ENCODE measurements at regions not wholly inside any gene's neighbourhood (a gene's known extent, or its start where the extent isn't known, plus 50 kb on each side); places are given as distances from the start of the nearest gene placed in this dataset.

- no peak overlapping the region for H3K27ac Mint-ChIP-seq
- no peak overlapping the region for H2AFZ ChIP-seq (ENCODE audit: insufficient read depth, low read depth, low read length, poor library complexity, severe bottlenecking)
- ChIA-PET CTCF (no interaction called here), POLR2A (no interaction called here)
- no peaks in the 10 kb centered on the region for H3K4me1 Mint-ChIP-seq
- intact Hi-C loops (cut with micrococcal nuclease), result no loop called here
- DNase-seq, result no peak
- H4K20me1 ChIP-seq (ENCODE audit: control insufficient read depth, insufficient read depth, low read length, poor library complexity, severe bottlenecking), result no peaks in the 10 kb centered on the region
- no peak overlapping the region for H3K4me2 ChIP-seq (replicated peaks; ENCODE audit: low read depth, low read length, poor library complexity, severe bottlenecking)
- H3K27me3 ChIP-seq (replicated peaks in 1 of 4; ENCODE audit: control extremely low read depth in 1 of 4, control insufficient read depth in 3 of 4, insufficient read depth in 4 of 4, low read length in 3 of 4), result no peaks in the 10 kb centered on the region
- H3K9me3 Mint-ChIP-seq (ENCODE audit: insufficient read depth), result no peaks in the 10 kb centered on the region
- no peaks in the 10 kb centered on the region for H3K79me2 ChIP-seq (ENCODE audit: control insufficient read depth, insufficient read depth, low read length)
- no peak for TF ChIP-seq EZH2 (IDR thresholded peaks at IDR 0.05; ENCODE audit: borderline replicate concordance, insufficient read depth, low read depth, low read length, poor library complexity, severe bottlenecking)
- TF ChIP-seq, protein P1, sequence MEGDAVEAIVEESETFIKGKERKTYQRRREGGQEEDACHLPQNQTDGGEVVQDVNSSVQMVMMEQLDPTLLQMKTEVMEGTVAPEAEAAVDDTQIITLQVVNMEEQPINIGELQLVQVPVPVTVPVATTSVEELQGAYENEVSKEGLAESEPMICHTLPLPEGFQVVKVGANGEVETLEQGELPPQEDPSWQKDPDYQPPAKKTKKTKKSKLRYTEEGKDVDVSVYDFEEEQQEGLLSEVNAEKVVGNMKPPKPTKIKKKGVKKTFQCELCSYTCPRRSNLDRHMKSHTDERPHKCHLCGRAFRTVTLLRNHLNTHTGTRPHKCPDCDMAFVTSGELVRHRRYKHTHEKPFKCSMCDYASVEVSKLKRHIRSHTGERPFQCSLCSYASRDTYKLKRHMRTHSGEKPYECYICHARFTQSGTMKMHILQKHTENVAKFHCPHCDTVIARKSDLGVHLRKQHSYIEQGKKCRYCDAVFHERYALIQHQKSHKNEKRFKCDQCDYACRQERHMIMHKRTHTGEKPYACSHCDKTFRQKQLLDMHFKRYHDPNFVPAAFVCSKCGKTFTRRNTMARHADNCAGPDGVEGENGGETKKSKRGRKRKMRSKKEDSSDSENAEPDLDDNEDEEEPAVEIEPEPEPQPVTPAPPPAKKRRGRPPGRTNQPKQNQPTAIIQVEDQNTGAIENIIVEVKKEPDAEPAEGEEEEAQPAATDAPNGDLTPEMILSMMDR (IDR thresholded peaks at IDR 0.05), result no peak
- H3K4me3 ChIP-seq (ENCODE audit: control extremely low read depth in 1 of 5, extremely low read depth in 1 of 5, insufficient read depth in 1 of 5, low read depth in 2 of 5, low read length in 4 of 5), result no peak overlapping the region
- H3K4me1 ChIP-seq (ENCODE audit: control insufficient read depth in 2 of 2, insufficient read depth in 2 of 2, low read length in 2 of 2), result no peaks in the 10 kb centered on the region
- H3K9me3 ChIP-seq (ENCODE audit: control extremely low read depth in 1 of 3, control insufficient read depth in 2 of 3, insufficient read depth in 1 of 3, low read length in 2 of 3), result no peaks in the 10 kb centered on the region
- peaks cover 3% of the 10 kb centered on the region for H3K27me3 Mint-ChIP-seq
- ATAC-seq (ENCODE audit: low read depth), result no peak
- no peaks in the 10 kb centered on the region for H3K36me3 ChIP-seq (replicated peaks in 1 of 2; ENCODE audit: control extremely low read depth in 1 of 2, control insufficient read depth in 1 of 2, extremely low read depth in 1 of 2, insufficient read depth in 2 of 2, low read length in 1 of 2)
- H3K27ac ChIP-seq (ENCODE audit: low read length in 2 of 2), result no peak overlapping the region
- no peak overlapping the region for H3K9ac ChIP-seq (ENCODE audit: low read length)
- no CpG with 5 or more reads among the region's 3 CpGs for WGBS (ENCODE audit: insufficient coverage)
- H3K4me3 Mint-ChIP-seq, result no peak overlapping the region
Observed at GRCh38 chr12:59082952-59083351, 162.6 kb upstream of the LRIG3 start.

GRCh38 chr12:59080101-59080500 is 159.8 kb upstream of the LRIG3 start:
- Histone ChIP-seq H3K27ac (ENCODE audit: low read length in 2 of 2) (no peak overlapping the region), H3K4me2 (replicated peaks; ENCODE audit: low read depth, low read length, poor library complexity, severe bottlenecking) (no peak overlapping the region), H4K20me1 (ENCODE audit: control insufficient read depth, insufficient read depth, low read length, poor library complexity, severe bottlenecking) (no peaks in the 10 kb centered on the region), H3K36me3 (replicated peaks in 1 of 2; ENCODE audit: control extremely low read depth in 1 of 2, control insufficient read depth in 1 of 2, extremely low read depth in 1 of 2, insufficient read depth in 2 of 2, low read length in 1 of 2) (no peaks in the 10 kb centered on the region), H3K4me1 (ENCODE audit: control insufficient read depth in 2 of 2, insufficient read depth in 2 of 2, low read length in 2 of 2) (no peaks in the 10 kb centered on the region), H3K9ac (ENCODE audit: low read length) (no peak overlapping the region), H3K9me3 (ENCODE audit: control extremely low read depth in 1 of 3, control insufficient read depth in 2 of 3, insufficient read depth in 1 of 3, low read length in 2 of 3) (no peaks in the 10 kb centered on the region), H3K4me3 (ENCODE audit: control extremely low read depth in 1 of 5, extremely low read depth in 1 of 5, insufficient read depth in 1 of 5, low read depth in 2 of 5, low read length in 4 of 5) (no peak overlapping the region), H3K27me3 (replicated peaks in 1 of 4; ENCODE audit: control extremely low read depth in 1 of 4, control insufficient read depth in 3 of 4, insufficient read depth in 4 of 4, low read length in 3 of 4) (no peaks in the 10 kb centered on the region), H3K79me2 (ENCODE audit: control insufficient read depth, insufficient read depth, low read length) (no peaks in the 10 kb centered on the region), H2AFZ (ENCODE audit: insufficient read depth, low read depth, low read length, poor library complexity, severe bottlenecking) (no peak overlapping the region)
- Mint-ChIP-seq H3K9me3 (ENCODE audit: insufficient read depth) (no peaks in the 10 kb centered on the region), H3K4me3 (no peak overlapping the region), H3K4me1 (no peaks in the 10 kb centered on the region), H3K27ac (no peak overlapping the region), H3K27me3 (peaks cover 1% of the 10 kb centered on the region)
- intact Hi-C loops (cut with micrococcal nuclease), result no loop called here
- DNase-seq (no peak), ATAC-seq (ENCODE audit: low read depth) (no peak)
- WGBS (ENCODE audit: insufficient coverage), result no CpG with 5 or more reads among the region's 1 CpG
- ChIA-PET POLR2A (no interaction called here), CTCF (no interaction called here)
- no peak for TF ChIP-seq EZH2 (IDR thresholded peaks at IDR 0.05; ENCODE audit: borderline replicate concordance, insufficient read depth, low read depth, low read length, poor library complexity, severe bottlenecking)
- TF ChIP-seq, protein P1 (IDR thresholded peaks at IDR 0.05), result no peak

Measured in B cell (primary cell).